ENCODE measurements at regions not wholly inside any gene's neighbourhood (a gene's known extent, or its start where the extent isn't known, plus 50 kb on each side); places are given as distances from the start of the nearest gene placed in this dataset.

- Histone ChIP-seq H3K36me3 (no peaks in the 10 kb centered on the region), H3K4me3 (no peak overlapping the region), H3K27me3 (no peaks in the 10 kb centered on the region), H3K9me3 (no peaks in the 10 kb centered on the region), H3K4me1 (ENCODE audit: insufficient read depth) (no peaks in the 10 kb centered on the region), H3K27ac (no peak overlapping the region)
- intact Hi-C loops (cut with DNase I), result no loop called here
- no peak for DNase-seq
- WGBS, 3 donors, result 84 to 86% (median 86%) methylated on average over 4 of the region's 4 CpGs
- TF ChIP-seq EP300 (IDR thresholded peaks at IDR 0.05) (no peak), CTCF (IDR thresholded peaks at IDR 0.05) (no peak), POLR2A (IDR thresholded peaks at IDR 0.05) (no peak)
These were observed 282.8 kb downstream of the C12orf75 start for GRCh38 chr12:105613269-105613668.

GRCh38 chr12:105613887-105614286 lies 283.4 kb downstream of the C12orf75 start:
- intact Hi-C loops (cut with DNase I), result no loop called here

GRCh38 chr12:105616971-105617540 lies 286.6 kb downstream of the C12orf75 start:
- 63 to 69% (median 68%) methylated on average over 7 of the region's 7 CpGs for WGBS, 3 donors
- intact Hi-C loops (cut with DNase I), result no loop called here
- H3K36me3 ChIP-seq, result no peaks in the 10 kb centered on the region
- H3K27ac ChIP-seq, result no peak overlapping the region
- no peaks in the 10 kb centered on the region for H3K27me3 ChIP-seq
- no peak for TF ChIP-seq EP300 (IDR thresholded peaks at IDR 0.05)
- TF ChIP-seq CTCF (IDR thresholded peaks at IDR 0.05), result no peak
- TF ChIP-seq POLR2A (IDR thresholded peaks at IDR 0.05), result no peak
- no peaks in the 10 kb centered on the region for H3K9me3 ChIP-seq
- no peak for DNase-seq
- no peaks in the 10 kb centered on the region for H3K4me1 ChIP-seq (ENCODE audit: insufficient read depth)
- H3K4me3 ChIP-seq, result no peak overlapping the region

More at GRCh38 chr12:105613887-105614286, 283.4 kb downstream of the C12orf75 start:
- no peak overlapping the region for H3K27ac ChIP-seq
- WGBS, 3 donors, result 70 to 87% (median 76%) methylated on average over 3 of the region's 3 CpGs
- TF ChIP-seq POLR2A (IDR thresholded peaks at IDR 0.05), result no peak
- no peak for TF ChIP-seq CTCF (IDR thresholded peaks at IDR 0.05)
- no peak for TF ChIP-seq EP300 (IDR thresholded peaks at IDR 0.05)
- H3K4me1 ChIP-seq (ENCODE audit: insufficient read depth), result no peaks in the 10 kb centered on the region
- H3K4me3 ChIP-seq, result no peak overlapping the region
- H3K9me3 ChIP-seq, result no peaks in the 10 kb centered on the region
- no peak for DNase-seq
- no peaks in the 10 kb centered on the region for H3K27me3 ChIP-seq
- no peaks in the 10 kb centered on the region for H3K36me3 ChIP-seq

GRCh38 chr12:105622220-105622619 lies 291.7 kb downstream of the C12orf75 start:
- H3K4me1 ChIP-seq (ENCODE audit: insufficient read depth), result no peaks in the 10 kb centered on the region
- no peaks in the 10 kb centered on the region for H3K36me3 ChIP-seq
- no peak overlapping the region for H3K4me3 ChIP-seq
- TF ChIP-seq CTCF (IDR thresholded peaks at IDR 0.05) (no peak), POLR2A (IDR thresholded peaks at IDR 0.05) (no peak), EP300 (IDR thresholded peaks at IDR 0.05) (no peak)
- DNase-seq, result no peak
- H3K27ac ChIP-seq, result no peak overlapping the region
- intact Hi-C loops (cut with DNase I), result no loop called here
- H3K9me3 ChIP-seq, result no peaks in the 10 kb centered on the region
- 79 to 91% (median 82%) methylated on average over 2 of the region's 2 CpGs for WGBS, 3 donors
- no peaks in the 10 kb centered on the region for H3K27me3 ChIP-seq

All from ovary (tissue), 7 donors.